Breast epithelium (tissue), 3 donors: ENCODE measurements at regions not wholly inside any gene's neighbourhood (a gene's known extent, or its start where the extent isn't known, plus 50 kb on each side); places are given as distances from the start of the nearest gene placed in this dataset.

Experiments used
- POLR2A ChIP-seq: fragments of 450-650 bp; IDR thresholded peaks from one replicate; pipeline ENCODE4 v1.6.1; 2016; ENCODE audit warnings: antibody characterized with exemption, mild to moderate bottlenecking, moderate library complexity
- POLR2AphosphoS5 ChIP-seq, 3 donors: sonication (generic); formaldehyde crosslinking; IDR thresholded peaks; one replicate each; pipeline ENCODE4 v1.6.1; 2017; ENCODE audit warnings: antibody characterized with exemption in 3 of 3
- TF ChIP-seq, protein P1 (sequence below), 3 donors: fragments of 450-650 bp; IDR thresholded peaks; one replicate each; pipeline ENCODE4 v1.5.1; 2016 to 2017; ENCODE audit warnings: antibody characterized with exemption in 3 of 3, mild to moderate bottlenecking in 3 of 3, moderate library complexity in 3 of 3

DNA sequence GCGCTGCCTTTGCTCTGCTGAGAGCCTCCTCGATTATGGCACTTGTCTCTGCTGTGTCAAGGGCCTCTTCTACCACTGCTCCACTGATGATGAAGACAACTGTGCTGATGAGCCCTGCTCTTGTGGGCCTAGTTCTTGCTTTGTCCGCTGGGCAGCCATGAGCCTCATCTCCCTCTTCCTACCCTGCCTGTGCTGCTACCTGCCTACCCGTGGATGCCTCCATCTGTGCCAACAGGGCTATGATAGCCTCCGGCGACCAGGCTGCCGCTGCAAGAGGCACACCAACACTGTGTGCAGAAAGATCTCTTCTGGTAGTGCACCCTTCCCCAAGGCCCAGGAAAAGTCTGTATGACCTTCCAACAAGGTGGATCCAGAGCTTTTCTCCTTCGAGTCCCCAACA lies 106.8 kb upstream of the VAMP7 start:
- TF ChIP-seq, protein P1, sequence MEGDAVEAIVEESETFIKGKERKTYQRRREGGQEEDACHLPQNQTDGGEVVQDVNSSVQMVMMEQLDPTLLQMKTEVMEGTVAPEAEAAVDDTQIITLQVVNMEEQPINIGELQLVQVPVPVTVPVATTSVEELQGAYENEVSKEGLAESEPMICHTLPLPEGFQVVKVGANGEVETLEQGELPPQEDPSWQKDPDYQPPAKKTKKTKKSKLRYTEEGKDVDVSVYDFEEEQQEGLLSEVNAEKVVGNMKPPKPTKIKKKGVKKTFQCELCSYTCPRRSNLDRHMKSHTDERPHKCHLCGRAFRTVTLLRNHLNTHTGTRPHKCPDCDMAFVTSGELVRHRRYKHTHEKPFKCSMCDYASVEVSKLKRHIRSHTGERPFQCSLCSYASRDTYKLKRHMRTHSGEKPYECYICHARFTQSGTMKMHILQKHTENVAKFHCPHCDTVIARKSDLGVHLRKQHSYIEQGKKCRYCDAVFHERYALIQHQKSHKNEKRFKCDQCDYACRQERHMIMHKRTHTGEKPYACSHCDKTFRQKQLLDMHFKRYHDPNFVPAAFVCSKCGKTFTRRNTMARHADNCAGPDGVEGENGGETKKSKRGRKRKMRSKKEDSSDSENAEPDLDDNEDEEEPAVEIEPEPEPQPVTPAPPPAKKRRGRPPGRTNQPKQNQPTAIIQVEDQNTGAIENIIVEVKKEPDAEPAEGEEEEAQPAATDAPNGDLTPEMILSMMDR (IDR thresholded peaks at IDR 0.05) = no peak
- TF ChIP-seq POLR2A = no peak
- TF ChIP-seq POLR2AphosphoS5 (IDR thresholded peaks at IDR 0.05) = no peak
